Fibroblast of lung (primary cell): ENCODE measurements at regions not wholly inside any gene's neighbourhood (a gene's known extent, or its start where the extent isn't known, plus 50 kb on each side); places are given as distances from the start of the nearest gene placed in this dataset.
"Not testable (repeated sequence)": the region's sequence is repeated elsewhere in the genome, so short reads cannot be mapped to it uniquely, and the experiment has no call there.

Experiments used
- DNase-seq, 2 donors: peaks; one replicate each; pipeline versions ENCODE4 v3.0.0 to v3.0.0-alpha.2; 2010; ENCODE audit warnings: low read depth in 2 of 2
- H2AFZ ChIP-seq: 2 replicates; pipeline ENCODE4 v1.5.1; 2012; ENCODE audit warnings: low read length, control low read depth, inconsistent platforms
- H3K27ac ChIP-seq: 2 replicates; pipeline ENCODE4 v1.5.1; 2011; ENCODE audit warnings: low read length, control low read depth; ENCODE audit not compliant: insufficient read depth
- H3K27me3 ChIP-seq: 2 replicates; pipeline ENCODE4 v1.5.1; 2011; ENCODE audit warnings: mild to moderate bottlenecking, low read length; ENCODE audit not compliant: control insufficient read depth, insufficient read depth
- H3K36me3 ChIP-seq: 2 replicates; pipeline ENCODE4 v1.5.1; 2011; ENCODE audit warnings: low read length; ENCODE audit not compliant: control insufficient read depth, insufficient read depth
- H3K4me1 ChIP-seq: 2 replicates; pipeline ENCODE4 v1.5.1; 2011; ENCODE audit warnings: low read length; ENCODE audit not compliant: control insufficient read depth, insufficient read depth; ENCODE audit errors: extremely low read depth
- H3K4me2 ChIP-seq: 2 replicates; pipeline ENCODE4 v1.5.1; 2011; ENCODE audit warnings: low read length, control low read depth; ENCODE audit not compliant: insufficient read depth; ENCODE audit errors: extremely low read depth
- H3K4me3 ChIP-seq, 4 experiments: fragments of 200-600 bp in 1 of 4; sonication (generic) in 1 of 4; replicated peaks in 1 of 4; 2 replicates each; pipeline ENCODE4 v1.5.1; 2011 to 2016; ENCODE audit warnings: low read length in 4 of 4, low read depth in 3 of 4, mild to moderate bottlenecking in 3 of 4, control low read depth in 2 of 4, inconsistent platforms in 1 of 4, mixed read lengths in 1 of 4; ENCODE audit not compliant: insufficient read depth in 1 of 4; ENCODE audit errors: control extremely low read depth in 1 of 4
- H3K79me2 ChIP-seq: 2 replicates; pipeline ENCODE4 v1.5.1; 2012; ENCODE audit warnings: mild to moderate bottlenecking, low read length, inconsistent platforms; ENCODE audit not compliant: control insufficient read depth, insufficient read depth
- H3K9ac ChIP-seq: 2 replicates; pipeline ENCODE4 v1.5.1; 2011; ENCODE audit warnings: mild to moderate bottlenecking, low read length, control low read depth; ENCODE audit not compliant: insufficient read depth
- H3K9me3 ChIP-seq: 2 replicates; pipeline ENCODE4 v1.5.1; 2012; ENCODE audit warnings: low read depth, low read length; ENCODE audit not compliant: control insufficient read depth, insufficient read depth
- H4K20me1 ChIP-seq: 2 replicates; pipeline ENCODE4 v1.5.1; 2011; ENCODE audit warnings: low read length; ENCODE audit not compliant: control insufficient read depth, insufficient read depth; ENCODE audit errors: extremely low read depth
- EZH2 ChIP-seq: IDR thresholded peaks from 2 replicates; pipeline ENCODE4 v1.5.1; 2012; ENCODE audit warnings: low read length, control low read depth, mild to moderate bottlenecking; ENCODE audit errors: missing control alignments
- TF ChIP-seq, protein P1 (sequence below), 2 donors: IDR thresholded peaks in 1 of 2; conservative IDR thresholded peaks in 1 of 2; 1 replicate in 1 of 2; 2 replicates in 1 of 2; pipeline ENCODE4 v1.5.1; 2011 to 2012; ENCODE audit warnings: low read length in 2 of 2, control low read depth in 1 of 2, inconsistent platforms in 1 of 2, low read depth in 1 of 2, mild to moderate bottlenecking in 1 of 2

DNA sequence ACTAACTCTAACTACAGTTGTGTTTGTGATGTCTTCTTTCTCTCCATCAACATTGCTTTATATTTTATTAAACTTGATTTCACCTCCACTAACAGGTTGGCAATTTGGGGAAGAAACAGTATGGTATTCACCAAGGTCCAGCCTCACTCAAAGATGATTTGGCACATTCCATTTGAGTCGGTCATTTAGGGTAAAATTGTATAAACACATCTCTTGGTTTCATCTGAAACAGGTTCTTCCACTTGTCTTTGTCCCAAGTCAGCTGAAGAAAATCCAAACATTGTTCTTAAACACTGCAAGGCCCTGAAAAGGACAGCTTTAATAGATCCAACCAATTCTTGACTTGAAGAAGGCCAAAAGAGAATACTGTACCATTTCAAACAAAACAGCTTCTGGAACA, 104.9 kb upstream of the NT5E start:
- Histone ChIP-seq H3K9ac (no peak overlapping the region), H3K36me3 (no peaks in the 10 kb centered on the region), H3K27me3 (no peaks in the 10 kb centered on the region), H2AFZ (no peak overlapping the region), H3K4me2 (no peak overlapping the region), H3K27ac (no peak overlapping the region), H3K4me3 (no peak overlapping the region), H3K9me3 (no peaks in the 10 kb centered on the region), H3K79me2 (no peaks in the 10 kb centered on the region), H4K20me1 (no peaks in the 10 kb centered on the region), H3K4me1 (no peaks in the 10 kb centered on the region)
- DNase-seq = peak in 1 of 2 donors; percentile 9
- TF ChIP-seq EZH2 = no peak
- TF ChIP-seq, protein P1, sequence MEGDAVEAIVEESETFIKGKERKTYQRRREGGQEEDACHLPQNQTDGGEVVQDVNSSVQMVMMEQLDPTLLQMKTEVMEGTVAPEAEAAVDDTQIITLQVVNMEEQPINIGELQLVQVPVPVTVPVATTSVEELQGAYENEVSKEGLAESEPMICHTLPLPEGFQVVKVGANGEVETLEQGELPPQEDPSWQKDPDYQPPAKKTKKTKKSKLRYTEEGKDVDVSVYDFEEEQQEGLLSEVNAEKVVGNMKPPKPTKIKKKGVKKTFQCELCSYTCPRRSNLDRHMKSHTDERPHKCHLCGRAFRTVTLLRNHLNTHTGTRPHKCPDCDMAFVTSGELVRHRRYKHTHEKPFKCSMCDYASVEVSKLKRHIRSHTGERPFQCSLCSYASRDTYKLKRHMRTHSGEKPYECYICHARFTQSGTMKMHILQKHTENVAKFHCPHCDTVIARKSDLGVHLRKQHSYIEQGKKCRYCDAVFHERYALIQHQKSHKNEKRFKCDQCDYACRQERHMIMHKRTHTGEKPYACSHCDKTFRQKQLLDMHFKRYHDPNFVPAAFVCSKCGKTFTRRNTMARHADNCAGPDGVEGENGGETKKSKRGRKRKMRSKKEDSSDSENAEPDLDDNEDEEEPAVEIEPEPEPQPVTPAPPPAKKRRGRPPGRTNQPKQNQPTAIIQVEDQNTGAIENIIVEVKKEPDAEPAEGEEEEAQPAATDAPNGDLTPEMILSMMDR (conservative IDR thresholded peaks at IDR 0.05 in 1 of 2, IDR thresholded peaks at IDR 0.05 in 1 of 2; ENCODE audit: low read depth in 1 of 2, low read length in 2 of 2) = no peak

DNA sequence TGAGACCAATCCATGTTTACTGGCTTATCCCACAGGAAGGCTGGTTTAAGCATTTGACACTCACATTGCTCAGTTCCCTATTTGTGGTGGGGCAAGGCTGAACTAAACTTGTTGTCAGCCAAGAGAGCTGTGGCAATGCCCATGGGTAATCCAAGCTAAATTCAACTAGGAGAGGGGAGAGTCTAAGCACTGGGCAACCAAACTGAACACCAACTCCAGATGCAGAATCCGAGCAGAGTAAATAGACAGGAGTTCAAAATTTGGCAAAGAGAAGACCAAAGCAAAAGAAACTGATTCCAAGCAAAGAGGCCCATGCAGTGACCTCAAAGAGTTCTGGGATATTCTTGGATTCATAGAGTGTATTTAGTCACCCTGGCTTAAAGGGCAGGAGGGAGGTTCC, 106.5 kb upstream of the NT5E start:
- no peak overlapping the region for H3K27ac ChIP-seq
- H3K9ac ChIP-seq = no peak overlapping the region
- H4K20me1 ChIP-seq = no peaks in the 10 kb centered on the region
- no peak overlapping the region for H3K4me2 ChIP-seq
- no peaks in the 10 kb centered on the region for H3K79me2 ChIP-seq
- no peaks in the 10 kb centered on the region for H3K4me1 ChIP-seq
- TF ChIP-seq, protein P1 (conservative IDR thresholded peaks at IDR 0.05 in 1 of 2, IDR thresholded peaks at IDR 0.05 in 1 of 2; ENCODE audit: low read depth in 1 of 2, low read length in 2 of 2) = no peak
- TF ChIP-seq EZH2 = no peak
- DNase-seq = no peak
- no peak overlapping the region for H3K4me3 ChIP-seq
- no peaks in the 10 kb centered on the region for H3K36me3 ChIP-seq
- no peaks in the 10 kb centered on the region for H3K9me3 ChIP-seq
- H2AFZ ChIP-seq = no peak overlapping the region
- H3K27me3 ChIP-seq = no peaks in the 10 kb centered on the region

DNA sequence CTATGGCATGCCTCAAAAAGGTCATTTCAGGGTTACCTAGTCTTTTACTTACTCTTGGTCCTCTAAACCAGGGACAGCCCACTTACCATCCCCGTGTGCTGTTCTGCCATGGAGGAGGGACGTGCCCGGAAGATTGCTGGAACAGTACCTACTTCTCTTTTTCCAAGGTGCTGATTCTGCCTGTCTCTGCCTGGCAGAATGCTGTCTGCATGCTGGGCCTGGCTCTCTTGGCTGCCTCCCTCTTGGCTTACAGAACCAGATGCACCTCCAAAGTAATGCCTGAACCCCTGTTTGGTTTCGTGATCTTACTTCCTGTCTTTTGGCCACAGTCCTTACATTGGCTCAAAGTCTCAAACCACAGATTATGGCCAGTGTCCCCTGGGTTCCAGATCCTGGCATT, 120.7 kb upstream of the NT5E start:
- no peak for TF ChIP-seq EZH2
- TF ChIP-seq, protein P1 (conservative IDR thresholded peaks at IDR 0.05 in 1 of 2, IDR thresholded peaks at IDR 0.05 in 1 of 2; ENCODE audit: low read depth in 1 of 2, low read length in 2 of 2) = no peak
- H3K4me3 ChIP-seq = no peak overlapping the region
- H3K36me3 ChIP-seq = no peaks in the 10 kb centered on the region
- DNase-seq = no peak
- H3K79me2 ChIP-seq = no peaks in the 10 kb centered on the region
- H2AFZ ChIP-seq = no peak overlapping the region
- peaks cover 2% of the 10 kb centered on the region for H3K27me3 ChIP-seq
- H3K9ac ChIP-seq = no peak overlapping the region
- H3K9me3 ChIP-seq = no peaks in the 10 kb centered on the region
- H4K20me1 ChIP-seq = no peaks in the 10 kb centered on the region
- no peak overlapping the region for H3K27ac ChIP-seq
- H3K4me1 ChIP-seq = no peaks in the 10 kb centered on the region
- no peak overlapping the region for H3K4me2 ChIP-seq

DNA sequence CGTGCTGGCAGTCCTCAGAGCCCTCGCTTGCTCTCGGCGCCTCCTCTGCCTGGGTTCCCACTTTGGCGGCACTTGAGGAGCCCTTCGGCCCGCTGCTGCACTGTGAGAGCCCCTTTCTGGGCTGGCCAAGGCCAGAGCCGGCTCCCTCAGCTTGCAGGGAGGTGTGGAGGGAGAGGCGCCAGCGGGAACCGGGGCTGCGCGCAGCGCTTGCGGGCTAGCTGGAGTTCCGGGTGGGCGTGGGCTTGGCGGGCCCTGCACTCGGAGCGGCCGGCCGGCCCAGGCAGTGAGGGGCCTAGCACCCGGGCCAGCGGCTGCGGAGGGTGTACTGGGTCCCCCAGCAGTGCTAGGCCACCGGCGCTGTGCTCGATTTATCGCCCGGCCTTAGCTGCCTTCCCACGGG, 124.1 kb upstream of the NT5E start:
- H3K27ac ChIP-seq, H3K36me3 ChIP-seq, H3K4me2 ChIP-seq, H3K4me1 ChIP-seq, H4K20me1 ChIP-seq, DNase-seq, H3K4me3 ChIP-seq, H3K9ac ChIP-seq, H3K9me3 ChIP-seq, H3K27me3 ChIP-seq, H3K79me2 ChIP-seq, H2AFZ ChIP-seq: not testable (repeated sequence)
